Panc1 (cell line): ENCODE measurements at regions not wholly inside any gene's neighbourhood (a gene's known extent, or its start where the extent isn't known, plus 50 kb on each side); places are given as distances from the start of the nearest gene placed in this dataset.

Experiments used
- ATAC-seq: fragments of 200-7000 bp; cut with Tn5 transposase; 2 replicates; pipeline ENCODE4 v1.9.1; 2020; ENCODE audit warnings: mild to moderate bottlenecking, moderate library complexity
- BruUV-seq: library from RNA; stranded (reverse); fragments of 400-500 nt; replicated peaks from 2 replicates; lab custom pipeline; 2021; lab: Mats Ljungman, UMichigan
- CTCF ChIA-PET: fragments of 300-600 bp; sonication (Branson Sonifier 250); formaldehyde crosslinking; loops from one replicate; lab custom pipeline; 2022; ENCODE audit warnings: antibody characterized with exemption; lab: Charles Lee
- POLR2A ChIA-PET: fragments of 300-600 bp; sonication (Branson Sonifier 250); formaldehyde crosslinking; loops from one replicate; lab custom pipeline; 2022; ENCODE audit warnings: antibody characterized with exemption; lab: Charles Lee
- DNase-seq: peaks from one replicate; pipeline ENCODE4 v3.0.0-alpha.2; 2010; ENCODE audit warnings: low read depth, low spot score
- H3K27ac ChIP-seq: 2 replicates; pipeline ENCODE4 v1.5.1; 2011; ENCODE audit warnings: mild to moderate bottlenecking, low read length, inconsistent platforms
- H3K27me3 ChIP-seq: fragments of 200-500 bp; sonication (Bioruptor generic); 2 replicates; pipeline ENCODE4 v1.6.0; 2014; ENCODE audit warnings: low read length, inconsistent platforms; ENCODE audit not compliant: control insufficient read depth, insufficient read depth
- H3K36me3 ChIP-seq: fragments of 200-500 bp; sonication (Bioruptor generic); 2 replicates; pipeline ENCODE4 v1.5.1; 2014; ENCODE audit warnings: inconsistent platforms, mild to moderate bottlenecking, low read length, moderate library complexity; ENCODE audit not compliant: control insufficient read depth, insufficient read depth
- H3K4me1 ChIP-seq: 2 replicates; pipeline ENCODE4 v1.5.1; 2011; ENCODE audit warnings: inconsistent platforms, mild to moderate bottlenecking, low read length, moderate library complexity; ENCODE audit not compliant: control insufficient read depth, insufficient read depth
- H3K4me3 ChIP-seq, 2 experiments: 2 replicates each; pipeline ENCODE4 v1.5.1; 2011 to 2012; ENCODE audit warnings: low read depth in 2 of 2, low read length in 2 of 2, mild to moderate bottlenecking in 2 of 2, inconsistent platforms in 1 of 2, moderate library complexity in 1 of 2
- H3K9me3 ChIP-seq: fragments of 200-500 bp; sonication (Bioruptor generic); 2 replicates; pipeline ENCODE4 v1.5.1; 2014; ENCODE audit warnings: low read depth, mild to moderate bottlenecking, inconsistent platforms, low read length, moderate library complexity; ENCODE audit not compliant: control insufficient read depth, insufficient read depth
- POLR2AphosphoS5 ChIP-seq: IDR thresholded peaks from 2 replicates; pipeline ENCODE4 v1.6.1; 2012; ENCODE audit warnings: mild to moderate bottlenecking, low read depth, low read length, moderate library complexity
- SIN3A ChIP-seq: IDR thresholded peaks from 2 replicates; pipeline ENCODE4 v1.6.1; 2012; ENCODE audit warnings: low read depth, mild to moderate bottlenecking, low read length, moderate library complexity, borderline replicate concordance; ENCODE audit not compliant: insufficient read depth
- TCF7L2 ChIP-seq: IDR thresholded peaks from 2 replicates; pipeline ENCODE4 v1.6.1; 2011; ENCODE audit warnings: mild to moderate bottlenecking, low read depth, low read length, inconsistent platforms
- in situ Hi-C: cut with HindIII; loops from 2 replicates; pipeline ENCODE4 v1.10.0; 2016; ENCODE audit warnings: low sequenced_read_pairs, low pct_unique_long_range_greater_than_20kb
- intact Hi-C: fragments of 100-400 bp; cut with micrococcal nuclease; formaldehyde crosslinking; loops from one replicate; pipeline ENCODE4 v1.10.0; 2022; ENCODE audit not compliant: unreplicated experiment
- TF ChIP-seq, protein P1 (sequence below): fragments of 450-650 bp; IDR thresholded peaks from 2 replicates; pipeline ENCODE4 v1.5.1; 2017; ENCODE audit warnings: mild to moderate bottlenecking
- TF ChIP-seq, protein P2 (sequence below), 2 experiments: IDR thresholded peaks; 2 replicates each; pipeline ENCODE4 v1.6.1; 2011 to 2012; ENCODE audit warnings: low read depth in 2 of 2, control low read depth in 1 of 2, low read length in 1 of 2, mild to moderate bottlenecking in 1 of 2, moderate library complexity in 1 of 2; ENCODE audit not compliant: insufficient read depth in 1 of 2

DNA sequence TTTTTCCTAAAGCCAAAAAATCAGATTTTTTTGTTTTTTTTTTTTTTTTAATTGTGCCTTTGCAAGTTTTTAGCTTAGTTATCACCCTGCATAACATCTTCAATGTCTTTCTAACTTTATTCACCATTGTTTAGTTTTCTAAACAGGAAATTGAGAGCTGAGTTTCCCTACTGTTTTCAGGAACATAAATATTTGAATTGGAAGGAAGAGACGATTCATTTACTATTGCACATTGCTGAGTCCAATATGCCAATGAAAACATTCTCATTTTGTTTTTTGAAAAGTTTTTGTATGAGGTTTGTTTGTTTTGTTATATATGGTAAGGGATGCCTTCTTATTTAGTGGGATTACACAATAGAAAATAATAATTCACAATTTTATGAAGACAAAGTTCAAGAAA lies 148.4 kb downstream of the ANKRD50 start:
- H3K36me3 ChIP-seq, result no peaks in the 10 kb centered on the region
- ChIA-PET CTCF (no interaction called here), POLR2A (interaction anchor here (0.6 kb wide), 1 partner anchor 515 kb away, joined by 5 read pairs; no protein-coding TSS in a partner anchor)
- H3K4me3 ChIP-seq, result no peak overlapping the region
- ATAC-seq (no peak), DNase-seq (no peak)
- no peaks in the 10 kb centered on the region for H3K4me1 ChIP-seq
- H3K27ac ChIP-seq, result no peak overlapping the region
- BruUV-seq, result no TSS peak
- no peaks in the 10 kb centered on the region for H3K27me3 ChIP-seq
- no peaks in the 10 kb centered on the region for H3K9me3 ChIP-seq
- intact Hi-C loops (no loop called here), in situ Hi-C loops (no loop called here)
- no peak for TF ChIP-seq SIN3A
- TF ChIP-seq TCF7L2, result no peak
- TF ChIP-seq, protein P1, sequence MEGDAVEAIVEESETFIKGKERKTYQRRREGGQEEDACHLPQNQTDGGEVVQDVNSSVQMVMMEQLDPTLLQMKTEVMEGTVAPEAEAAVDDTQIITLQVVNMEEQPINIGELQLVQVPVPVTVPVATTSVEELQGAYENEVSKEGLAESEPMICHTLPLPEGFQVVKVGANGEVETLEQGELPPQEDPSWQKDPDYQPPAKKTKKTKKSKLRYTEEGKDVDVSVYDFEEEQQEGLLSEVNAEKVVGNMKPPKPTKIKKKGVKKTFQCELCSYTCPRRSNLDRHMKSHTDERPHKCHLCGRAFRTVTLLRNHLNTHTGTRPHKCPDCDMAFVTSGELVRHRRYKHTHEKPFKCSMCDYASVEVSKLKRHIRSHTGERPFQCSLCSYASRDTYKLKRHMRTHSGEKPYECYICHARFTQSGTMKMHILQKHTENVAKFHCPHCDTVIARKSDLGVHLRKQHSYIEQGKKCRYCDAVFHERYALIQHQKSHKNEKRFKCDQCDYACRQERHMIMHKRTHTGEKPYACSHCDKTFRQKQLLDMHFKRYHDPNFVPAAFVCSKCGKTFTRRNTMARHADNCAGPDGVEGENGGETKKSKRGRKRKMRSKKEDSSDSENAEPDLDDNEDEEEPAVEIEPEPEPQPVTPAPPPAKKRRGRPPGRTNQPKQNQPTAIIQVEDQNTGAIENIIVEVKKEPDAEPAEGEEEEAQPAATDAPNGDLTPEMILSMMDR, result no peak
- TF ChIP-seq, protein P2, sequence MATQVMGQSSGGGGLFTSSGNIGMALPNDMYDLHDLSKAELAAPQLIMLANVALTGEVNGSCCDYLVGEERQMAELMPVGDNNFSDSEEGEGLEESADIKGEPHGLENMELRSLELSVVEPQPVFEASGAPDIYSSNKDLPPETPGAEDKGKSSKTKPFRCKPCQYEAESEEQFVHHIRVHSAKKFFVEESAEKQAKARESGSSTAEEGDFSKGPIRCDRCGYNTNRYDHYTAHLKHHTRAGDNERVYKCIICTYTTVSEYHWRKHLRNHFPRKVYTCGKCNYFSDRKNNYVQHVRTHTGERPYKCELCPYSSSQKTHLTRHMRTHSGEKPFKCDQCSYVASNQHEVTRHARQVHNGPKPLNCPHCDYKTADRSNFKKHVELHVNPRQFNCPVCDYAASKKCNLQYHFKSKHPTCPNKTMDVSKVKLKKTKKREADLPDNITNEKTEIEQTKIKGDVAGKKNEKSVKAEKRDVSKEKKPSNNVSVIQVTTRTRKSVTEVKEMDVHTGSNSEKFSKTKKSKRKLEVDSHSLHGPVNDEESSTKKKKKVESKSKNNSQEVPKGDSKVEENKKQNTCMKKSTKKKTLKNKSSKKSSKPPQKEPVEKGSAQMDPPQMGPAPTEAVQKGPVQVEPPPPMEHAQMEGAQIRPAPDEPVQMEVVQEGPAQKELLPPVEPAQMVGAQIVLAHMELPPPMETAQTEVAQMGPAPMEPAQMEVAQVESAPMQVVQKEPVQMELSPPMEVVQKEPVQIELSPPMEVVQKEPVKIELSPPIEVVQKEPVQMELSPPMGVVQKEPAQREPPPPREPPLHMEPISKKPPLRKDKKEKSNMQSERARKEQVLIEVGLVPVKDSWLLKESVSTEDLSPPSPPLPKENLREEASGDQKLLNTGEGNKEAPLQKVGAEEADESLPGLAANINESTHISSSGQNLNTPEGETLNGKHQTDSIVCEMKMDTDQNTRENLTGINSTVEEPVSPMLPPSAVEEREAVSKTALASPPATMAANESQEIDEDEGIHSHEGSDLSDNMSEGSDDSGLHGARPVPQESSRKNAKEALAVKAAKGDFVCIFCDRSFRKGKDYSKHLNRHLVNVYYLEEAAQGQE (IDR thresholded peaks at IDR 0.05; ENCODE audit: insufficient read depth in 1 of 2, low read depth in 2 of 2, low read length in 1 of 2), result no peak
- no peak for TF ChIP-seq POLR2AphosphoS5

GRCh38 chr4:124565371-124565770 lies 147.2 kb downstream of the ANKRD50 start:
- DNase-seq (no peak), ATAC-seq (no peak)
- CTCF ChIA-PET, result no interaction called here
- Histone ChIP-seq H3K4me3 (no peak overlapping the region), H3K9me3 (no peaks in the 10 kb centered on the region), H3K36me3 (no peaks in the 10 kb centered on the region), H3K27ac (no peak overlapping the region), H3K27me3 (no peaks in the 10 kb centered on the region), H3K4me1 (no peaks in the 10 kb centered on the region)
- in situ Hi-C loops (no loop called here), intact Hi-C loops (no loop called here)
- TF ChIP-seq TCF7L2, result no peak
- TF ChIP-seq SIN3A, result no peak
- TF ChIP-seq POLR2AphosphoS5, result no peak
- TF ChIP-seq, protein P2 (IDR thresholded peaks at IDR 0.05; ENCODE audit: insufficient read depth in 1 of 2, low read depth in 2 of 2, low read length in 1 of 2), result no peak
- TF ChIP-seq, protein P1, result no peak
- POLR2A ChIA-PET, result no interaction called here
- BruUV-seq, result no TSS peak
